ENCODE measurements at regions not wholly inside any gene's neighbourhood (a gene's known extent, or its start where the extent isn't known, plus 50 kb on each side); places are given as distances from the start of the nearest gene placed in this dataset.

DNA sequence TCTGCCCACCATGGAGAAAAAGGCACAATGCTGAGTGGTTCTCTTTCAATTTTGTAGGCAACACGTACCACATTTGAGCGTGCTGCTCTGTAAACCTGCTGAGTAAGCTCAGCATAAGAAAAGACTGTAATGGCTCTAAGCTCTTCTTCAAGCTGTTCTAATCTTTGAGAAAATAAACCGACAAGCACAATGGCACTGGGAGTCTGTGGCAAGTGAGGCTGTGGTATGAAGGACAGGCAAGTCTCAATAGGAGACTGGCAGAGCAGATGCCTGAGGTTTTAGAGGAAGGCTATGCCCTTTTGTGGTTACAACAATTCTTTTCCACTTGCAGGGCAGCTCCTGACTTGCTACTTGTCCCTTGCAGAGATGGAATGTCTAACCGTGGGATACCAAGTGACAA is 136.7 kb upstream of the EXOC2 start:
- no peak for DNase-seq (ENCODE audit: low spot score)
- Mint-ChIP-seq H3K4me3 (ENCODE audit: unreplicated experiment) (no peak overlapping the region), H3K36me3 (ENCODE audit: low read depth) (peaks cover 2% of the 10 kb centered on the region), H3K4me1 (ENCODE audit: low read depth) (no peaks in the 10 kb centered on the region), H3K9me3 (ENCODE audit: low read depth) (peaks cover 38% of the 10 kb centered on the region), H3K27me3 (ENCODE audit: low read depth) (no peaks in the 10 kb centered on the region), H3K27ac (ENCODE audit: unreplicated experiment) (no peak overlapping the region)
- TF ChIP-seq CTCF (IDR thresholded peaks at IDR 0.05), result no peak

- Mint-ChIP-seq H3K27ac (ENCODE audit: unreplicated experiment) (no peak overlapping the region), H3K36me3 (ENCODE audit: low read depth) (peaks cover 2% of the 10 kb centered on the region), H3K4me1 (ENCODE audit: low read depth) (no peaks in the 10 kb centered on the region)
Observed at GRCh38 chr6:827431-827830, 134.5 kb upstream of the EXOC2 start.

DNA sequence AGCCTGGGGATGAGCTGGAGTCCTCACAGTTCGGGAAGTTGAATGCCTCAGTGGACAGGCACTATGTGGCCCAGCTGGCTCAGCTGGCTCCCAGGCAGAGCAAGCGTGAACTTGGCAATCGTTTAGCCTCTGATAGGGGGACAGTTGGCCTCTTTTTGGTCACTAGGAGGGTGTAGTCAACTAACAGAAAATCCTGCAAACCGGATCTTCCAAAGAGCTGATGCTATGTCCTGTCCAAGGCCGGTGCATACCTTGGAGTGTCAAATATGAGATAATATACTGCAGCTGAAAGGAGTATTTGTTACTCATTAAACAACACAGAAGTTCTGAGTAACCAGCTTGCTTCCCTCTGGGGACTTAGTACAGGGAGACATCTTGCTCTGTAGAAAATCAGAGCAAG is 126.2 kb upstream of the EXOC2 start:
- Mint-ChIP-seq H3K4me3 (ENCODE audit: unreplicated experiment) (no peak overlapping the region), H3K27me3 (ENCODE audit: low read depth) (peaks cover 34% of the 10 kb centered on the region), H3K4me1 (ENCODE audit: low read depth) (peaks cover 4% of the 10 kb centered on the region), H3K9me3 (ENCODE audit: low read depth) (no peaks in the 10 kb centered on the region), H3K36me3 (ENCODE audit: low read depth) (peaks cover 2% of the 10 kb centered on the region), H3K27ac (ENCODE audit: unreplicated experiment) (no peak overlapping the region)
- no peak for DNase-seq (ENCODE audit: low spot score)
- no peak for TF ChIP-seq CTCF (IDR thresholded peaks at IDR 0.05)

More at GRCh38 chr6:827431-827830, 134.5 kb upstream of the EXOC2 start:
- Mint-ChIP-seq H3K4me3 (ENCODE audit: unreplicated experiment) (no peak overlapping the region), H3K9me3 (ENCODE audit: low read depth) (peaks cover 33% of the 10 kb centered on the region), H3K27me3 (ENCODE audit: low read depth) (peaks cover 2% of the 10 kb centered on the region)
- no peak for TF ChIP-seq CTCF (IDR thresholded peaks at IDR 0.05)
- no peak for DNase-seq (ENCODE audit: low spot score)

DNA sequence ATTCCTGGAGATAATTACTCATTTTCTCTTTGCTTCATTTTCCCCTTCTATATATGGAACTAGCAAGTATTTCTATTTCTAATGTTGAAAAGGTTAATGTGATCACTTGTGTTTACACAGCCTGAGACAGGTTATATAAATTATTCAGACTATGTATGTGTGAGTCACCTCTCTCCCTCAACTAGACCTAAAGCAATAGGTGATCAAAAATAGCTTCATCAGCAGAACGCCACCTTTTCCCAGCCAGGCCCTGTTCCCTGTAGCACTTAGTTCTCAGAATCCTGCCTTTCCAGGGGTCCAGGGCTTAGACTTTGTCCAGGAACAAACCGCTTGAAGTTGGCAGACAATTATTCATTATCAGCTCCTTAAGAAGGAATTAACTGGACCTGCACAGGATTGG is 125.3 kb upstream of the EXOC2 start:
- peaks cover 36% of the 10 kb centered on the region for H3K27me3 Mint-ChIP-seq (ENCODE audit: low read depth)
- H3K4me3 Mint-ChIP-seq (ENCODE audit: unreplicated experiment), result no peak overlapping the region
- peaks cover 4% of the 10 kb centered on the region for H3K4me1 Mint-ChIP-seq (ENCODE audit: low read depth)
- H3K9me3 Mint-ChIP-seq (ENCODE audit: low read depth), result no peaks in the 10 kb centered on the region
- peaks cover 2% of the 10 kb centered on the region for H3K36me3 Mint-ChIP-seq (ENCODE audit: low read depth)
- no peak for TF ChIP-seq CTCF (IDR thresholded peaks at IDR 0.05)
- H3K27ac Mint-ChIP-seq (ENCODE audit: unreplicated experiment), result no peak overlapping the region
- DNase-seq (ENCODE audit: low spot score), result no peak

- no peaks in the 10 kb centered on the region for H3K9me3 Mint-ChIP-seq (ENCODE audit: low read depth)
- H3K4me1 Mint-ChIP-seq (ENCODE audit: low read depth), result peaks cover 4% of the 10 kb centered on the region
Observed at GRCh38 chr6:816510-817084, 123.7 kb upstream of the EXOC2 start.

More at GRCh38 chr6:816510-817084, 123.7 kb upstream of the EXOC2 start:
- no peak for TF ChIP-seq CTCF (IDR thresholded peaks at IDR 0.05)
- H3K27me3 Mint-ChIP-seq (ENCODE audit: low read depth), result peaks cover 29% of the 10 kb centered on the region
- H3K4me3 Mint-ChIP-seq (ENCODE audit: unreplicated experiment), result no peak overlapping the region
- no peaks in the 10 kb centered on the region for H3K36me3 Mint-ChIP-seq (ENCODE audit: low read depth)
- no peak for DNase-seq (ENCODE audit: low spot score)
- no peak overlapping the region for H3K27ac Mint-ChIP-seq (ENCODE audit: unreplicated experiment)

Data from chondrocyte (in vitro differentiated cells).